Right lobe of liver (tissue), 4 donors: ENCODE measurements at regions not wholly inside any gene's neighbourhood (a gene's known extent, or its start where the extent isn't known, plus 50 kb on each side); places are given as distances from the start of the nearest gene placed in this dataset.

Source experiments
- CTCF ChIP-seq, 4 donors: fragments of 200-600 bp in 3 of 4; fragments of 450-650 bp in 1 of 4; IDR thresholded peaks; one replicate each; pipeline versions ENCODE4 v1.5.1 to v1.8.0; 2016 to 2022; ENCODE audit warnings: antibody characterized with exemption in 4 of 4, mild to moderate bottlenecking in 2 of 4
- POLR2A ChIP-seq: fragments of 450-650 bp; IDR thresholded peaks from one replicate; pipeline ENCODE4 v1.6.1; 2017; ENCODE audit warnings: antibody characterized with exemption, mild to moderate bottlenecking
- donor health status: DM: no; HTN: no; CAD: no.
- donor health status: DM: no; HTN: no; CAD: no.
- donor health status: DM: no; HTN: yes; CAD: no.

GRCh38 chr2:239756790-239757760 lies 268.1 kb downstream of the NDUFA10 start:
- TF ChIP-seq CTCF (IDR thresholded peaks at IDR 0.05) (no peak), POLR2A (no peak)
